ENCODE measurements at regions not wholly inside any gene's neighbourhood (a gene's known extent, or its start where the extent isn't known, plus 50 kb on each side); places are given as distances from the start of the nearest gene placed in this dataset.
A peak's percentile ranks its signal among the peaks of the same experiment; 100 is the strongest.
"Not testable (repeated sequence)": the region's sequence is repeated elsewhere in the genome, so short reads cannot be mapped to it uniquely, and the experiment has no call there.

DNA sequence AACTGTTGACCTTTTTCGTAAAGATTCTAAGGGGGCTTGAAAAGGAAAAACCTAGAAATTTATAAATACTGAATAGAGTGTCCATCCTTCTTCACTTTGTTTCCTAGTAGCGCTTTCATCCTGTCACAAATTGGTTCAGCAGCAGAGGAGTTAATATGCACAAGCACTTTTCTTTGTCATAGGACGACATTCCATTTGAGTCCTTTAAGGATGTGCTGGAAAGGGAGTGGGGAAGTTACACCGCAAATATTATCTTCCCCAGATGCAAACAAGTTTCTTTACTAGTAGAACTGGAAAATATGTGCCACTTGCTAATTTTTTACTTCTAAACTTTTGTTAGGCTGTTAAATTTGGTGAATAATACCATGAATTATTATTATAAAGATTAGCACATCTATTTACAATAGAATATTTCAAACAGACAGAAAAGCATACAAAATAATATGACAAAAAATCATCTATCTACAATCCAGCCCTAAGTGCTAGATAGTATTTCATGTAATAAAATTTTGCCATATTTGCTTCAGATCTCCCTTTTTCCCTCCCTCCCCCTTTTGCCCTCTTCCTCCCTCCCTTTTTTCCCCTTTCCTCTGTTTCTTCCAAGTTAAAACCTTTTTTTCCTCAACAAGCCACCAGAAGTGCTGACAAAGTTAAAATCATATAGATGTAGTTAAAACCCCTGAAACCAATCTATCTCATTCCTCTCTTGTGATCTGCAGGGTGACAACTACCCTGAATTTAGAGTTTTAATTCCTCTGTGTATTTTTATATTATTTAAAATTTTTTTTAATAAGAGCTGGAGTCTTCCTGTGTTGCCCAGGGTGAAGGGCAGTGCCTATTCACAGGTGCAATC is 50.5 kb upstream of the MAP4K3 start:
- Histone ChIP-seq H3K27me3 (ENCODE audit: control insufficient read depth, insufficient read depth, low read length) (no peaks in the 10 kb centered on the region), H3K4me3 (ENCODE audit: low read length) (no peak overlapping the region), H3K4me1 (ENCODE audit: control insufficient read depth, insufficient read depth, low read length) (peaks cover 30% of the 10 kb centered on the region), H3K9ac (ENCODE audit: low read depth, low read length) (peak overlapping the region; percentile 37), H3K4me2 (ENCODE audit: low read length) (no peak overlapping the region), H3K36me3 (ENCODE audit: insufficient read depth, low read length) (no peaks in the 10 kb centered on the region), H3K9me3 (replicated peaks; ENCODE audit: low read length) (no peaks in the 10 kb centered on the region)

DNA sequence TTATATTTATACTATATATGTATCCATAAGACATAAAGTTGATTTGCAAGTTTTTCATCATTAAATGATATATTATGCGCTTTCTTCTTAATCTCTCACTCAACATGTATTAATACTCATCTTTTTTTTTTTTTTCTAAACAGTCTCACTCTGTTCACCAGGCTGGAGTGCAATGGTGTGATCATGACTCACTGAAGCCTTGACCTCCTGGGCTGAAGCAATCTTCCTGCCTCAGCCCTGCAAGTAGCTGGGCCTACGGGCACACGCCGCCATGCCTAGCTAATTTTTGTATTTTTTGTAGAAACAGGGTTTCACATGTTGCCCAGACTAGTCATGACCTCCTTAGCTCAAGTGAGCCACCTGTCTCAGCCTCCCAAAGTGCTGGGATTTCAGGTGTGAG is 51.4 kb upstream of the MAP4K3 start:
- no peaks in the 10 kb centered on the region for H3K36me3 ChIP-seq (ENCODE audit: insufficient read depth, low read length)
- no peak overlapping the region for H3K4me3 ChIP-seq (ENCODE audit: low read length)
- no peak overlapping the region for H3K9ac ChIP-seq (ENCODE audit: low read depth, low read length)
- H3K4me2 ChIP-seq (ENCODE audit: low read length), result no peak overlapping the region
- H3K9me3 ChIP-seq (replicated peaks; ENCODE audit: low read length), result no peaks in the 10 kb centered on the region
- peaks cover 36% of the 10 kb centered on the region for H3K4me1 ChIP-seq (ENCODE audit: control insufficient read depth, insufficient read depth, low read length)
- H3K27me3 ChIP-seq (ENCODE audit: control insufficient read depth, insufficient read depth, low read length), result no peaks in the 10 kb centered on the region

DNA sequence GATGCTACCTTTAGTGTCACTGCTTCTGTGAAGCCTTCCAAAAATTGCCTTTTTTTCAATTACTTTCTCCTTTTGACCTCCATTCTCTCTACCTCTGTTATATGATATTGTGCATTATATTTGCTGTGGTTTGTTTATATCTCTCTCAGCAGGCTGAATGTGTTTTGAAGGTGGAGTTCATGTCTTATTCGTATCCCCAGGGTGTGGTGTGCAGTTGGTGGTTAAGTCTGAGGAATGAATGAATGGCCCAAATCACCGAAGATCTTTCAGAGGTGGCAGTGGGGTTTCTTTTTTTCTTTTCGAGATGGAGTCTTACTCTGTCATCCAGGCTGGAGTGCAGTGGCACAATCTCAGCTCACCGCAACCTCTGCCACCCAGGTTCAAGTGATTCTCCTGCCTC is 53.5 kb upstream of the MAP4K3 start:
- no peak overlapping the region for H3K4me3 ChIP-seq (ENCODE audit: low read length)
- no peaks in the 10 kb centered on the region for H3K27me3 ChIP-seq (ENCODE audit: control insufficient read depth, insufficient read depth, low read length)
- H3K9me3 ChIP-seq (replicated peaks; ENCODE audit: low read length), result no peaks in the 10 kb centered on the region
- no peak overlapping the region for H3K9ac ChIP-seq (ENCODE audit: low read depth, low read length)
- H3K4me2 ChIP-seq (ENCODE audit: low read length), result no peak overlapping the region
- peaks cover 47% of the 10 kb centered on the region for H3K4me1 ChIP-seq (ENCODE audit: control insufficient read depth, insufficient read depth, low read length)
- no peaks in the 10 kb centered on the region for H3K36me3 ChIP-seq (ENCODE audit: insufficient read depth, low read length)

DNA sequence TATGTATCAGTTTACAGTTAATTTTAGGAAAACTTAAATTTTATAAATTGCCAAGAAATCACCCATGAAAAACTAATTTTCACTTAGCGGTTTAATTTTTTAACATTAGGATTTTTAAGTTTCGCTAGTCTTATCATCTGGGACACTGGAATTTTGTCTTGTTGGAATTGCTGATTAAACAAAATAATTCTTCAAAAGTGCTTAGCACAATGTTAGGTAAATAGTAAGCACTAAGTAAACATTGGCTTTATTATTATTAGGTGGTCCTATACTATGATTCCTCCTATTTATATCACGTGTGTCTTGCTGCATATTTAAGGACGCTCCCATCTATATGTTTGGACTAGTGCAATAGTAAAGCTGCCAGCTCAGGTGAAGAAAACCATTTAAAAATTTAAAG is 54.6 kb upstream of the MAP4K3 start:
- peak overlapping the region; percentile 17 for H3K4me2 ChIP-seq (ENCODE audit: low read length)
- H3K36me3 ChIP-seq (ENCODE audit: insufficient read depth, low read length), result no peaks in the 10 kb centered on the region
- H3K9me3 ChIP-seq (replicated peaks; ENCODE audit: low read length), result no peaks in the 10 kb centered on the region
- no peak overlapping the region for H3K4me3 ChIP-seq (ENCODE audit: low read length)
- peaks cover 49% of the 10 kb centered on the region for H3K4me1 ChIP-seq (ENCODE audit: control insufficient read depth, insufficient read depth, low read length)
- peak overlapping the region; percentile 35 for H3K9ac ChIP-seq (ENCODE audit: low read depth, low read length)
- no peaks in the 10 kb centered on the region for H3K27me3 ChIP-seq (ENCODE audit: control insufficient read depth, insufficient read depth, low read length)

DNA sequence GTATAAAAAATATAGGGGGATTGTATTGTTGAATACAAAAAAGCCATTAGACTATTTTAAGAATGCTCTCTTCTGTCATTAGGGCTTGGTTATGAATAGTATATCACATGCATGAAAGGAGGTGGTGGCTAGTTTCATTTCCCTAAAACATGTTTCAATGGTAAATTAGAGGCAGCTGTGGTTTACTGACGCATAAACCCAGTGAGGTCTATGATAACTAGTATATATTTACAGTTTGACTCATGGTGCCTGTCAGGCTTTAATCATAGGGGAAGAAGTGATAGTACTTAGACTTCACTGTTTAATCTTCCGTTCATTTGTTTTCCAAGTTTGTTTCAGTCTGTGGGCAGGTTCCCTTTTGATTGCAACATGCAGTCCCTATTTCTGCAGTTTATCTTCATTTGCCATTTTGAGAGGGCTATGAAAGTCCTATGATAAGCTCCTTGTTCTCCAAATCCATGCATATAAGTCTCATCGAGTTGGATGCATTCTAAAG is 55.1 kb upstream of the MAP4K3 start:
- H3K4me2 ChIP-seq (ENCODE audit: low read length), result peak overlapping the region; percentile 63
- H3K27me3 ChIP-seq (ENCODE audit: control insufficient read depth, insufficient read depth, low read length), result no peaks in the 10 kb centered on the region
- H3K9me3 ChIP-seq (replicated peaks; ENCODE audit: low read length), result no peaks in the 10 kb centered on the region
- H3K36me3 ChIP-seq (ENCODE audit: insufficient read depth, low read length), result no peaks in the 10 kb centered on the region
- peaks cover 48% of the 10 kb centered on the region for H3K4me1 ChIP-seq (ENCODE audit: control insufficient read depth, insufficient read depth, low read length)
- H3K9ac ChIP-seq (ENCODE audit: low read depth, low read length), result peak overlapping the region; percentile 35
- H3K4me3 ChIP-seq (ENCODE audit: low read length), result peak overlapping the region; percentile 6

DNA sequence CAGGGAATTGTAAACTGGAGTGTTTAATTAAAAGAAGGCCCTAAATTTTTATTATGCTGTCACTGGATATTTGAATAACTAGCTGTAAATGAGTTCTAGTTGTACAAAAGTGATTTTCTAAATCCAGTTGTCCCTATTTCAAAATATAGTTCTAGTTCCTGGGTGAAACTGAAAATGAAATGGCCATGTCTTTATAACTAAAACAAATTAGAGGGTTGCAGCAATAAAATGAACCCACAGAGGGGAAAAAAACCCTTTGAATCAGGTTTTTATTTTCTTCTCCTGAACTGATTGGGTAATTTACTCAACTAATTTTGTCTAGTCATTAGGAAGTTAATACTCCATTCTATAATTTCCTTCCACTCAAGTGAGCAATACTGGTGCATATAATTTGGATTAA is 55.6 kb upstream of the MAP4K3 start:
- Histone ChIP-seq H3K4me3 (ENCODE audit: low read length) (peak overlapping the region; percentile 6), H3K4me1 (ENCODE audit: control insufficient read depth, insufficient read depth, low read length) (peaks cover 43% of the 10 kb centered on the region), H3K36me3 (ENCODE audit: insufficient read depth, low read length) (no peaks in the 10 kb centered on the region), H3K9me3 (replicated peaks; ENCODE audit: low read length) (no peaks in the 10 kb centered on the region), H3K4me2 (ENCODE audit: low read length) (peak overlapping the region; percentile 63), H3K9ac (ENCODE audit: low read depth, low read length) (peak overlapping the region; percentile 34), H3K27me3 (ENCODE audit: control insufficient read depth, insufficient read depth, low read length) (no peaks in the 10 kb centered on the region)

DNA sequence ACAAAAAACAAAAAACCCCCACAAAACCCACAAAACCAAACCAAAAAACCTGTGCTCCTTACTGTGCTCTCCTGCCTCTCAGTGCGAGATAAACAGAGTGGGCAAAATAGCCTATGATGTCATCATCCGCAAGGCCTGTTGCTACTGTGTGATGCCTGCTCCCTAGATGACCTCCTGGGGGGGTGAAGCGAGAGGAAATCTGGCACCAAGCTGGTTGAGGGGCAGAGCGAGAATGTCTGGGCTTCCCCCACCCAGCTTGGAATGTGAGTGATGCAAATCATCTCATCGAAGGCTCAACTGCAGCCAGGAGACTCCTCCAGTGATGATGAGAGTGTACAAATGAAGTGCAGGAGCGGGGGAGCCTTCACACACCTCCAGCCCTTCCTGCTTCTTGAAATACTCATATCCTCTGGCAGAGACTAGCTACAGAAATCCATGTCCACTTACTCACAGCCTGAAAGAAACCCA is 57.7 kb upstream of the MAP4K3 start:
- no peaks in the 10 kb centered on the region for H3K27me3 ChIP-seq (ENCODE audit: control insufficient read depth, insufficient read depth, low read length)
- no peak overlapping the region for H3K4me3 ChIP-seq (ENCODE audit: low read length)
- H3K9me3 ChIP-seq (replicated peaks; ENCODE audit: low read length), result no peaks in the 10 kb centered on the region
- peak overlapping the region; percentile 44 for H3K9ac ChIP-seq (ENCODE audit: low read depth, low read length)
- H3K4me2 ChIP-seq (ENCODE audit: low read length), result peak overlapping the region; percentile 54
- H3K4me1 ChIP-seq (ENCODE audit: control insufficient read depth, insufficient read depth, low read length), result peaks cover 37% of the 10 kb centered on the region
- no peaks in the 10 kb centered on the region for H3K36me3 ChIP-seq (ENCODE audit: insufficient read depth, low read length)

DNA sequence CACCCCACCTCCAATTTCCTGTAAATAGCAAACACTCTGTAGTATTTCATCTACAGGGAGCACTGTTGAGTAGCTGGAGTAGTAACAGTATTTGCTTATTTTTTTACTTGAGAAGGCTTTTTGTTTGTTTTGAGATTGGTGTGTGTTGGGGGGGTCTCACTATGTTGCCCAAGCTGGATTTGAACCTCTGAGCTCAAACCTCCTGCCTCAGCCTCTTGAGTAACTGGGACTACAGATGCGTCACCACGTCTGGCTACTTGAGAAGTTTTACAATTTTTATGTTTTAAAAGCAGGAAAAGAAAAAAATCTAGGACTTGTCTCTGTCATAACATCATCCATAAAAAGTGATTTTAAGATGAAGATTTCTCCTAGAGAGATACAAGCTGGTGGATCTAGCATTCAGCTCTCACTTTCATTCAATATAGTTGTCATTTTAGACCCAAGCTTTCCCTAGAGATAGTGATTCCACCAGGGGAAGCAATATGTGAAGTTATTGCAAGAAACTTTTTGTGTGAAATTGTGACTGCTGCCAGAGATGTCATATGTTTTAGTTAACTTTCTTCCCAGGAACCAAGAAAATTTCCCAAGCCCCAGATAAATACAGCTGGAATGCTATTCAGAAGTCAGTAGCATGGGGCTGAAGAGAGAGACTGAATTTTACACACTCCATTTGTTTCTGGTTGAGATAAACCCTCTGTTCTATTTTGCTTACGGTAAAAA is 60.2 kb upstream of the MAP4K3 start:
- H3K27me3 ChIP-seq (ENCODE audit: control insufficient read depth, insufficient read depth, low read length), result no peaks in the 10 kb centered on the region
- H3K4me3 ChIP-seq (ENCODE audit: low read length), result no peak overlapping the region
- H3K36me3 ChIP-seq (ENCODE audit: insufficient read depth, low read length), result no peaks in the 10 kb centered on the region
- peaks cover 32% of the 10 kb centered on the region for H3K4me1 ChIP-seq (ENCODE audit: control insufficient read depth, insufficient read depth, low read length)
- no peak overlapping the region for H3K4me2 ChIP-seq (ENCODE audit: low read length)
- H3K9me3 ChIP-seq (replicated peaks; ENCODE audit: low read length), result no peaks in the 10 kb centered on the region
- no peak overlapping the region for H3K9ac ChIP-seq (ENCODE audit: low read depth, low read length)

DNA sequence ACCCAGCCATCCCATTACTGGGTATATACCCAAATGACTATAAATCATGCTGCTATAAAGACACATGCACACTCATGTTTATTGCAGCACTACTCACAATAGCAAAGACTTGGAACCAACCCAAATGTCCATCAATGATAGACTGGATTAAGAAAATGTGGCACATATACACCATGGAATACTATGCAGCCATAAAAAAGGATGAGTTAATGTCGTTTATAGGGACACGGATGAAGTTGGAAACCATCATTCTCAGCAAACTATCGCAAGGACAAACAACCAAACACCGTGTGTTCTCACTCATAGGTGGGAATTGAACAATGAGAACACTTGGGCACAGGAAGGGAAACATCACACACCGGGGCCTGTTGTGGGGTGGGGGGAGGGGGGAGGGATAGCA is 61.1 kb upstream of the MAP4K3 start:
- not testable (repeated sequence) for H3K9ac ChIP-seq (ENCODE audit: low read depth, low read length); H3K9me3 ChIP-seq (replicated peaks; ENCODE audit: low read length); H3K27me3 ChIP-seq (ENCODE audit: control insufficient read depth, insufficient read depth, low read length); H3K4me3 ChIP-seq (ENCODE audit: low read length); H3K4me2 ChIP-seq (ENCODE audit: low read length); H3K36me3 ChIP-seq (ENCODE audit: insufficient read depth, low read length)
- peaks cover 22% of the 10 kb centered on the region for H3K4me1 ChIP-seq (ENCODE audit: control insufficient read depth, insufficient read depth, low read length)

DNA sequence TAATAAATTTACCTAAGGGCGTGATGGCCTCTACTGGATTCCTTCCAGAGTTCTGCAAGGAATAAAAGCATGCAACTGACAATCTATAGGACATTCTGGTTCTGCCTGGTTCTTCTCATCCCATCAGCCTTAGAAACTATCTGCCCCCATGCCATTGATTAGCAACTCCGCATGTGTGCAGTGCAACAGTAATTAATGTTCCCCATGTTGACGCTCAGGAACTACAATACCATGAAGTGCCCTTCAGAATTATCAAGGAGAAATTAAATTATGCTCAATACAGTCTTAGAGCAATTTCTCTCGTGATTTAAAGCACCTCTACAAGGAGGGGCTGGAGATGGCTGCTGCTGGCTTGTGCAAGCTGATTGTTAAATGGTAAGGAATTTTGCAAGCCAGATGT is 61.7 kb upstream of the MAP4K3 start:
- Histone ChIP-seq H3K9ac (ENCODE audit: low read depth, low read length) (no peak overlapping the region), H3K27me3 (ENCODE audit: control insufficient read depth, insufficient read depth, low read length) (no peaks in the 10 kb centered on the region), H3K36me3 (ENCODE audit: insufficient read depth, low read length) (no peaks in the 10 kb centered on the region), H3K4me1 (ENCODE audit: control insufficient read depth, insufficient read depth, low read length) (peaks cover 21% of the 10 kb centered on the region), H3K9me3 (replicated peaks; ENCODE audit: low read length) (no peaks in the 10 kb centered on the region), H3K4me2 (ENCODE audit: low read length) (no peak overlapping the region), H3K4me3 (ENCODE audit: low read length) (no peak overlapping the region)

DNA sequence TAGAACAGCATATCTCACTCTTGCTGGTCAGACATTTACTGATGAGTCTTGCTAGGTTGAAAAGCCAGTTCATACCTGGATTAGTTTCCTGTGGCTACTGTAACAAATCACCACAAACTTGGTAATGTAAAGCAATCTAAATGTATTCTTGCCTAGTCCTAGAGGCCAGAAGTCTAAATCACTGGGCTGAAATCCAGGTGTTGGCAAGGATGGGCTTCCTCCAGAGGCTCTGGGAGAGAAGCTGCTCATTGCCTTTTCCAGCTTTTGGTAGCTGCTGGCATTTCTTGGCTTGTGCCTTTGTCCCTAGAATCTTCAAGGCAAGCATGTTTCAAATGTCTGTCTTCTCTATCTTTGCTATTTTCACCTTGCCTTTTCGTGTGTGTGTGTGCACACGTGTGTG is 62.3 kb upstream of the MAP4K3 start:
- Histone ChIP-seq H3K36me3 (ENCODE audit: insufficient read depth, low read length) (no peaks in the 10 kb centered on the region), H3K4me1 (ENCODE audit: control insufficient read depth, insufficient read depth, low read length) (peaks cover 23% of the 10 kb centered on the region), H3K4me3 (ENCODE audit: low read length) (no peak overlapping the region), H3K27me3 (ENCODE audit: control insufficient read depth, insufficient read depth, low read length) (no peaks in the 10 kb centered on the region), H3K9me3 (replicated peaks; ENCODE audit: low read length) (no peaks in the 10 kb centered on the region), H3K9ac (ENCODE audit: low read depth, low read length) (no peak overlapping the region), H3K4me2 (ENCODE audit: low read length) (no peak overlapping the region)
